Breast epithelium (tissue), 4 donors: ENCODE measurements at regions not wholly inside any gene's neighbourhood (a gene's known extent, or its start where the extent isn't known, plus 50 kb on each side); places are given as distances from the start of the nearest gene placed in this dataset.
A peak's percentile ranks its signal among the peaks of the same experiment; 100 is the strongest.

Source experiments
- DNase-seq, 2 donors: peaks; one replicate each; pipeline ENCODE4 v3.0.0-alpha.2; 2019; ENCODE audit warnings: low spot score in 2 of 2
- H3K27ac ChIP-seq, 2 donors: fragments of 200-600 bp; sonication (generic) in 1 of 2; one replicate each; pipeline ENCODE4 v1.5.1; 2016 to 2019; ENCODE audit warnings: mild to moderate bottlenecking in 1 of 2
- H3K27me3 ChIP-seq, 2 donors: fragments of 200-600 bp; sonication (generic) in 1 of 2; one replicate each; pipeline versions ENCODE4 v1.5.1 to v1.6.0; 2017 to 2019; ENCODE audit warnings: control low read depth in 1 of 2, mild to moderate bottlenecking in 1 of 2
- H3K36me3 ChIP-seq: fragments of 200-600 bp; one replicate; pipeline ENCODE4 v1.5.1; 2019
- H3K4me1 ChIP-seq, 2 donors: fragments of 200-600 bp; sonication (generic); one replicate each; pipeline ENCODE4 v1.5.1; 2016 to 2019; ENCODE audit warnings: control low read depth in 1 of 2
- H3K4me3 ChIP-seq, 3 donors: fragments of 200-600 bp; sonication (generic); 1 replicate in 2 of 3; 2 replicates in 1 of 3; pipeline ENCODE4 v1.5.1; 2016 to 2019; ENCODE audit warnings: mild to moderate bottlenecking in 3 of 3, moderate library complexity in 2 of 3
- H3K9me3 ChIP-seq, 2 donors: fragments of 200-600 bp; sonication (generic) in 1 of 2; one replicate each; pipeline ENCODE4 v1.5.1; 2016 to 2019; ENCODE audit warnings: control low read depth in 1 of 2
- POLR2A ChIP-seq: fragments of 450-650 bp; IDR thresholded peaks from one replicate; pipeline ENCODE4 v1.6.1; 2016; ENCODE audit warnings: antibody characterized with exemption, mild to moderate bottlenecking, moderate library complexity
- POLR2AphosphoS5 ChIP-seq, 3 donors: sonication (generic); formaldehyde crosslinking; IDR thresholded peaks; one replicate each; pipeline ENCODE4 v1.6.1; 2017; ENCODE audit warnings: antibody characterized with exemption in 3 of 3
- intact Hi-C: fragments of 100-400 bp; cut with DNase I; formaldehyde crosslinking; loops from one replicate; pipeline ENCODE4 v1.15.1; 2023; ENCODE audit warnings: low total_unique reads
- TF ChIP-seq, protein P1 (sequence below), 3 donors: fragments of 450-650 bp; IDR thresholded peaks; one replicate each; pipeline ENCODE4 v1.5.1; 2016 to 2017; ENCODE audit warnings: antibody characterized with exemption in 3 of 3, mild to moderate bottlenecking in 3 of 3, moderate library complexity in 3 of 3

- no peaks in the 10 kb centered on the region for H3K9me3 ChIP-seq
- no peak overlapping the region for H3K27ac ChIP-seq
- intact Hi-C loops, result no loop called here
These were observed 431.0 kb upstream of the SLC30A5 start for GRCh38 chr5:68662804-68663307.

GRCh38 chr5:68669864-68670575 lies 423.8 kb upstream of the SLC30A5 start:
- no peak for DNase-seq
- H3K27me3 ChIP-seq, result no peaks in the 10 kb centered on the region
- no peaks in the 10 kb centered on the region for H3K36me3 ChIP-seq
- no peak overlapping the region for H3K27ac ChIP-seq
- no peak overlapping the region for H3K4me3 ChIP-seq
- intact Hi-C loops, result no loop called here
- H3K4me1 ChIP-seq, result no peaks in the 10 kb centered on the region
- no peak for TF ChIP-seq POLR2A
- TF ChIP-seq POLR2AphosphoS5 (IDR thresholded peaks at IDR 0.05), result no peak
- TF ChIP-seq, protein P1, sequence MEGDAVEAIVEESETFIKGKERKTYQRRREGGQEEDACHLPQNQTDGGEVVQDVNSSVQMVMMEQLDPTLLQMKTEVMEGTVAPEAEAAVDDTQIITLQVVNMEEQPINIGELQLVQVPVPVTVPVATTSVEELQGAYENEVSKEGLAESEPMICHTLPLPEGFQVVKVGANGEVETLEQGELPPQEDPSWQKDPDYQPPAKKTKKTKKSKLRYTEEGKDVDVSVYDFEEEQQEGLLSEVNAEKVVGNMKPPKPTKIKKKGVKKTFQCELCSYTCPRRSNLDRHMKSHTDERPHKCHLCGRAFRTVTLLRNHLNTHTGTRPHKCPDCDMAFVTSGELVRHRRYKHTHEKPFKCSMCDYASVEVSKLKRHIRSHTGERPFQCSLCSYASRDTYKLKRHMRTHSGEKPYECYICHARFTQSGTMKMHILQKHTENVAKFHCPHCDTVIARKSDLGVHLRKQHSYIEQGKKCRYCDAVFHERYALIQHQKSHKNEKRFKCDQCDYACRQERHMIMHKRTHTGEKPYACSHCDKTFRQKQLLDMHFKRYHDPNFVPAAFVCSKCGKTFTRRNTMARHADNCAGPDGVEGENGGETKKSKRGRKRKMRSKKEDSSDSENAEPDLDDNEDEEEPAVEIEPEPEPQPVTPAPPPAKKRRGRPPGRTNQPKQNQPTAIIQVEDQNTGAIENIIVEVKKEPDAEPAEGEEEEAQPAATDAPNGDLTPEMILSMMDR (IDR thresholded peaks at IDR 0.05), result no peak
- H3K9me3 ChIP-seq, result no peaks in the 10 kb centered on the region

More at GRCh38 chr5:68662804-68663307, 431.0 kb upstream of the SLC30A5 start:
- Histone ChIP-seq H3K27me3 (no peaks in the 10 kb centered on the region), H3K4me3 (no peak overlapping the region), H3K36me3 (no peaks in the 10 kb centered on the region), H3K4me1 (no peaks in the 10 kb centered on the region)
- no peak for DNase-seq
- TF ChIP-seq POLR2A (no peak), POLR2AphosphoS5 (IDR thresholded peaks at IDR 0.05) (no peak)
- TF ChIP-seq, protein P1 (IDR thresholded peaks at IDR 0.05), result no peak

GRCh38 chr5:68673106-68673822 lies 420.6 kb upstream of the SLC30A5 start:
- H3K4me3 ChIP-seq, result peak overlapping the region in 2 of 3 donors; percentile 4 to 38
- peak overlapping the region; percentile 44 to 61 for H3K27ac ChIP-seq
- no peaks in the 10 kb centered on the region for H3K4me1 ChIP-seq
- no peaks in the 10 kb centered on the region for H3K9me3 ChIP-seq
- no peaks in the 10 kb centered on the region for H3K27me3 ChIP-seq
- H3K36me3 ChIP-seq, result no peaks in the 10 kb centered on the region
- intact Hi-C loops, result no loop called here
- TF ChIP-seq POLR2AphosphoS5 (IDR thresholded peaks at IDR 0.05) (no peak), POLR2A (no peak)
- TF ChIP-seq, protein P1 (IDR thresholded peaks at IDR 0.05), result no peak
- no peak for DNase-seq

- H3K4me3 ChIP-seq, result peak overlapping the region in 1 of 3 donors; percentile 38
- no peak for DNase-seq
- peak overlapping the region; percentile 44 to 61 for H3K27ac ChIP-seq
- no peaks in the 10 kb centered on the region for H3K9me3 ChIP-seq
- intact Hi-C loops, result no loop called here
- H3K27me3 ChIP-seq, result no peaks in the 10 kb centered on the region
- TF ChIP-seq POLR2A (no peak), POLR2AphosphoS5 (IDR thresholded peaks at IDR 0.05) (no peak)
- TF ChIP-seq, protein P1 (IDR thresholded peaks at IDR 0.05), result no peak
- no peaks in the 10 kb centered on the region for H3K4me1 ChIP-seq
- H3K36me3 ChIP-seq, result no peaks in the 10 kb centered on the region
These were observed 420.0 kb upstream of the SLC30A5 start for GRCh38 chr5:68673823-68674180.

DNA sequence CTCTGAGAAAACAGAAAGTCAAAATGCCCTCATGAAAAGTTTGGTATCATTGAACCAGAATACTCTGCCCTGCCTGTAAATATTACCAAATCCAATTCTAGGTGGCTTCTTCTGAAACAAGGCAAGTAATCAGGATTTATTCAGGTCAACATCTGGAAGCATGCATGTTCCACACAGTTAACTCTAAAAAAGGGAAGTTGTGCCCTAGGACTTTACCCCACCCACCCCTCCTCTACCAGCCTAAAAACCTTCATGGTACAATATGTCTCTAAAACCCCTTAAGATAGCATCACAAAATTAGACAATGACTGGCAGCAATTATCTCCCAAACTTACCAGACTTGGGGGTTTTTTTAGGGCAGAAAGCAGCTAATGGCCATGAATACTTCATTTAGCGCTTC lies 414.8 kb upstream of the SLC30A5 start:
- TF ChIP-seq POLR2AphosphoS5 (IDR thresholded peaks at IDR 0.05) (no peak), POLR2A (no peak)
- TF ChIP-seq, protein P1 (IDR thresholded peaks at IDR 0.05), result no peak
- no peaks in the 10 kb centered on the region for H3K4me1 ChIP-seq
- no peak overlapping the region for H3K4me3 ChIP-seq
- intact Hi-C loops, result no loop called here
- no peak for DNase-seq
- no peaks in the 10 kb centered on the region for H3K27me3 ChIP-seq
- no peak overlapping the region for H3K27ac ChIP-seq
- H3K9me3 ChIP-seq, result no peaks in the 10 kb centered on the region
- no peaks in the 10 kb centered on the region for H3K36me3 ChIP-seq
